BJ (cell line): ENCODE measurements at regions not wholly inside any gene's neighbourhood (a gene's known extent, or its start where the extent isn't known, plus 50 kb on each side); places are given as distances from the start of the nearest gene placed in this dataset.

Source experiments
- CTCF ChIA-PET: fragments of 350-600 bp; formaldehyde crosslinking; extraction: SDS; loops from one replicate; lab custom pipeline; 2021; ENCODE audit warnings: antibody characterized with exemption, inconsistent platforms; lab: Yijun Ruan, JAX
- POLR2A ChIA-PET: fragments of 300-600 bp; sonication (Branson Sonifier 250); formaldehyde crosslinking; extraction: SDS; loops from one replicate; lab custom pipeline; 2021; ENCODE audit warnings: antibody characterized with exemption; lab: Charles Lee
- DNase-seq: peaks from one replicate; pipeline ENCODE4 v3.0.0-alpha.2; 2011; ENCODE audit warnings: low read depth
- H3K27me3 ChIP-seq: 2 replicates; pipeline ENCODE4 v1.6.0; 2011; ENCODE audit warnings: low read length; ENCODE audit not compliant: control insufficient read depth, insufficient read depth
- H3K36me3 ChIP-seq: 2 replicates; pipeline ENCODE4 v1.5.1; 2011; ENCODE audit warnings: low read length; ENCODE audit not compliant: control insufficient read depth, insufficient read depth
- H3K4me3 ChIP-seq: 2 replicates; pipeline ENCODE4 v1.5.1; 2011; ENCODE audit warnings: low read depth, mild to moderate bottlenecking, control low read depth, low read length
- TF ChIP-seq, protein P1 (sequence below): IDR thresholded peaks from 2 replicates; pipeline ENCODE4 v1.5.1; 2011; ENCODE audit warnings: low read depth, mild to moderate bottlenecking, control low read depth, inconsistent platforms, low read length, moderate library complexity; ENCODE audit not compliant: insufficient read depth

DNA sequence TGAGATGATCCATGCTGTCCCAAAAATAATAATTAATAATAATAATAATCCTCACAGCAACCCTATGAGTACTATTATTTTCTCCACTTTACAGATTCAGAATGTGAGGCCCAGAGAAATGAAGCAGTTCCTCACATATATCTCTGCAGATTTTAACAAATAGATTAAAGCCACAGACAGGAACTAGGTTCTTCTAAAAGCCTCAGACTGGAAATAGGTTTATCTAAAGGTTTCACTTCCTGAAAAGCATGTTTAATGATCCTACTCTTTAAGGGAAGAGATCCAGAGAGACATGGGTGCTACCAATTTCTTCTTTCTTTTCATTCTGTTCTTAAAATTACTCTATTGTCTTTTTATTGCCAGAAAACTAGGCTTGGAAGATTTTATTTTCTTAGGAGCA is 1079.4 kb upstream of the COX7C start:
- ChIA-PET POLR2A (no interaction called here), CTCF (no interaction called here)
- DNase-seq = no peak
- H3K4me3 ChIP-seq = no peak overlapping the region
- no peaks in the 10 kb centered on the region for H3K27me3 ChIP-seq
- TF ChIP-seq, protein P1, sequence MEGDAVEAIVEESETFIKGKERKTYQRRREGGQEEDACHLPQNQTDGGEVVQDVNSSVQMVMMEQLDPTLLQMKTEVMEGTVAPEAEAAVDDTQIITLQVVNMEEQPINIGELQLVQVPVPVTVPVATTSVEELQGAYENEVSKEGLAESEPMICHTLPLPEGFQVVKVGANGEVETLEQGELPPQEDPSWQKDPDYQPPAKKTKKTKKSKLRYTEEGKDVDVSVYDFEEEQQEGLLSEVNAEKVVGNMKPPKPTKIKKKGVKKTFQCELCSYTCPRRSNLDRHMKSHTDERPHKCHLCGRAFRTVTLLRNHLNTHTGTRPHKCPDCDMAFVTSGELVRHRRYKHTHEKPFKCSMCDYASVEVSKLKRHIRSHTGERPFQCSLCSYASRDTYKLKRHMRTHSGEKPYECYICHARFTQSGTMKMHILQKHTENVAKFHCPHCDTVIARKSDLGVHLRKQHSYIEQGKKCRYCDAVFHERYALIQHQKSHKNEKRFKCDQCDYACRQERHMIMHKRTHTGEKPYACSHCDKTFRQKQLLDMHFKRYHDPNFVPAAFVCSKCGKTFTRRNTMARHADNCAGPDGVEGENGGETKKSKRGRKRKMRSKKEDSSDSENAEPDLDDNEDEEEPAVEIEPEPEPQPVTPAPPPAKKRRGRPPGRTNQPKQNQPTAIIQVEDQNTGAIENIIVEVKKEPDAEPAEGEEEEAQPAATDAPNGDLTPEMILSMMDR = no peak
- H3K36me3 ChIP-seq = no peaks in the 10 kb centered on the region

DNA sequence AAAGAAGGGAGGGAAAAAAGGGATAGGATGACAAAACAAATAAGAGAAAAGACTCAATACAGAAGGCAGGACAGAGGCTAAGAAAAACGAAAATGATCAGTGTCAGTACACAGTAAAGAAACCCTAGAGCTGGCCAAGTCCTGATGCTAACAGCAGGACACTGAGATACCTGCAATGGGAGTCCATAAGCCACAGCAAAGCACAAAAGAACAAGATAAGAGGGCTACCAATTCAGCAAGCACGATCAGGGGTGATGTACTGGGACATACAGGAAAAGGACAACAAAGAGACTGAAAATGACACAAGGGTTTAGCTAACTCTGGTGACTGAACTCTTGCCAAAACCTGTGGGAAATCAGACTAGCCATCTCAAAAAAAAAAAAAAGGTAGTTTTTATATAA is 1072.6 kb upstream of the COX7C start:
- Histone ChIP-seq H3K4me3 (no peak overlapping the region), H3K27me3 (no peaks in the 10 kb centered on the region), H3K36me3 (no peaks in the 10 kb centered on the region)
- TF ChIP-seq, protein P1 = no peak
- POLR2A ChIA-PET = no interaction called here
- no peak for DNase-seq
- CTCF ChIA-PET = no interaction called here

DNA sequence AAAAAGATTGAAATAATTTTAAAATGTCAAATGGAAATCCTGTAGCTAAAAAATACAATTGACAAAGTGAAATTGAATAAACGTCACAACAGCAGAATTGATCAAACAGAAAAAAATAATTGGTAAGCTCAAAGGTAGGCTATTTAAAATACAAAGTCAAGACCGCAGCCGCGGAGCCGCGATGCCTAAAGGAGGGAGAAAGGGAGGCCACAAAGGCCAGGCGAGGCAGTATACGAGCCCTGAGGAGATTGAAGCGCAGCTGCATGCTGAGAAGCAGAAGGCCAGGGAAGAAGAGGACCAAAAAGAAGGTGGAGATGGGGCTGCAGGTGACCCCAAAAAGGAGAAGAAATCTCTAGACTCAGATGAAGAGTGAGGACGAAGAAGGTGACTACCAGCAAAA is 1068.5 kb upstream of the COX7C start:
- ChIA-PET CTCF (no interaction called here), POLR2A (no interaction called here)
- no peaks in the 10 kb centered on the region for H3K36me3 ChIP-seq
- no peaks in the 10 kb centered on the region for H3K27me3 ChIP-seq
- TF ChIP-seq, protein P1 = no peak
- DNase-seq = no peak
- no peak overlapping the region for H3K4me3 ChIP-seq

DNA sequence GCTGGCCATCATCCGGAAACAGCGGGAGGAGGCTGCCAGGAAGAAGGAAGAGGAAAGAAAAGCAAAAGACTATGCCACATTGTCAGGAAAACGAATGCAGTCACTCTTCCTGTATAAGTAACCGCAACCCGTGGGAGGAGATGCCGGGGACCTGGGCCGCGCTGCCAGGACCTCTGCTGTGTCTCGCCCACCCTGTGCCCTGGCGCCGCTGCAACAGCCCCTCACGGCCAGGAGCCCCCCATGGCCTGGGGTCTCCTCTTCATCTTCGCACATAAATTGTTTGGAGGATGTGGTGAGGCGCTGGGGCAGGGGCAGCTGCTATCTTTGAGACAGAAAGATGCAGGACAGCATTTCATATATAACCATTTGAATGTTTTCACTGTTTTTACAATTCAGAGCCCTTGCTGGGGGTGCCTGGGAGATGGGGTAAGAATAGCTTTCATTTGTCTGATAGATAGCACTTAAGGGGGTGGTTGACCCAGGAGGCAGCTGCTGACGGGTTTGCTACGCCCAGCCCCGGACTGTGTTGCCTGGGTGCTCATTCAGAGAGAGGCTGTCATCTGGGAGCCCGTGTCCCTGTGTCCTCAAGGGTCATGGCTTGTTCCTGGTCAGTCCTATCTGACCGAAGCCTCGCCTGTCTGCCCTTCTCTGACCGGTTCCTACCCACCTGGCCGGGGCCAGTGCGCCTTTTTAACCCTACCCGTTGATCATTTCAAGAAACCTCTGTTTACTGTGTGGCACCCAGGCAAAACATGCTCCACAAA is 1067.7 kb upstream of the COX7C start:
- DNase-seq = no peak
- ChIA-PET POLR2A (no interaction called here), CTCF (no interaction called here)
- TF ChIP-seq, protein P1 = no peak
- H3K4me3 ChIP-seq = no peak overlapping the region
- H3K27me3 ChIP-seq = no peaks in the 10 kb centered on the region
- H3K36me3 ChIP-seq = no peaks in the 10 kb centered on the region

DNA sequence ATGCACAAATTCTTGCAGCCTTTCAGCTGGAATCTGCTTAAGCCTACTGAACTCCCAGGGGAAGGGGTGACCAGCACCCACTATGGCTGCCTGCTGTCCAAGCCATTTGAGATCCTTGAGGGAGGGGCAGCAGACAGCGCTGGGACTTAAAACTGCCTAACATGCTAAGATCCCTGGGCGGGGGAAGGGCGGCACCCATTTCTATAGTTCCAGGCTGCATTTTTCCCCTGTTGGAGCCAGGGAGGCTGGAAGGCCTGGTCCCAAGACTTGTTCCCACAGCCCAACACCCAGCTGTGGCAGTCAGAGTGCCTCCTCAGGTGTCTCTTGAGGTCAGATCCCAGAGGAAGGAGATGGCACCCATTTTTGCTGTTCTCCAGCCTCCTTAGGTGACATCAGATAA is 1061.3 kb upstream of the COX7C start:
- Histone ChIP-seq H3K4me3 (no peak overlapping the region), H3K36me3 (no peaks in the 10 kb centered on the region), H3K27me3 (no peaks in the 10 kb centered on the region)
- POLR2A ChIA-PET = no interaction called here
- TF ChIP-seq, protein P1 = no peak
- DNase-seq = no peak
- CTCF ChIA-PET = no interaction called here
